GM10266 (cell line): ENCODE measurements at regions not wholly inside any gene's neighbourhood (a gene's known extent, or its start where the extent isn't known, plus 50 kb on each side); places are given as distances from the start of the nearest gene placed in this dataset.

Source experiments
- DNase-seq: peaks from one replicate; pipeline ENCODE4 v3.0.0; 2012; ENCODE audit errors: extremely low spot score
- CTCF ChIP-seq: IDR thresholded peaks from 2 replicates; pipeline ENCODE4 v1.5.1; 2012; ENCODE audit warnings: mild to moderate bottlenecking, low read depth; ENCODE audit not compliant: control insufficient read depth, insufficient read depth; ENCODE audit errors: missing control alignments

GRCh38 chr2:163351966-163352365 lies 383.8 kb downstream of the FIGN start:
- no peak for DNase-seq
- TF ChIP-seq CTCF, result no peak

- no peak for TF ChIP-seq CTCF
- DNase-seq, result no peak
Measured at GRCh38 chr2:163351143-163351542, 384.7 kb downstream of the FIGN start.

- no peak for DNase-seq
Measured at GRCh38 chr2:163348857-163349380, 386.9 kb downstream of the FIGN start.

GRCh38 chr2:163347982-163348856 lies 387.6 kb downstream of the FIGN start:
- TF ChIP-seq CTCF, result no peak
- no peak for DNase-seq

More at GRCh38 chr2:163348857-163349380, 386.9 kb downstream of the FIGN start:
- TF ChIP-seq CTCF, result no peak

GRCh38 chr2:163345795-163346573 lies 389.8 kb downstream of the FIGN start:
- peak; percentile 56 for DNase-seq
- TF ChIP-seq CTCF, result peak; percentile 68

GRCh38 chr2:163343316-163343715 lies 392.5 kb downstream of the FIGN start:
- DNase-seq, result no peak

More at GRCh38 chr2:163343316-163343715, 392.5 kb downstream of the FIGN start:
- no peak for TF ChIP-seq CTCF
